ACC112 (cell line): ENCODE measurements at regions not wholly inside any gene's neighbourhood (a gene's known extent, or its start where the extent isn't known, plus 50 kb on each side); places are given as distances from the start of the nearest gene placed in this dataset.

ENCODE experiments used
- H2AFZ ChIP-seq: fragments of 200-600 bp; sonication (generic); one replicate; pipeline ENCODE4 v1.6.0; 2017; ENCODE audit warnings: antibody characterized with exemption, low read length; ENCODE audit not compliant: unreplicated experiment
- H3K27ac ChIP-seq: fragments of 200-600 bp; sonication (generic); 2 replicates; pipeline ENCODE4 v1.5.1; 2014; ENCODE audit warnings: low read depth, mild to moderate bottlenecking, antibody characterized with exemption, low read length, moderate library complexity
- H3K27me3 ChIP-seq: fragments of 200-600 bp; sonication (generic); 2 replicates; pipeline ENCODE4 v1.6.1; 2014; ENCODE audit warnings: mild to moderate bottlenecking, antibody characterized with exemption, low read length, moderate library complexity, mixed read lengths; ENCODE audit not compliant: insufficient read depth
- H3K36me3 ChIP-seq: fragments of 200-600 bp; sonication (generic); 2 replicates; pipeline ENCODE4 v1.6.1; 2016; ENCODE audit warnings: mild to moderate bottlenecking, antibody characterized with exemption, low read length, moderate library complexity, mixed read lengths; ENCODE audit not compliant: insufficient read depth
- H3K4me1 ChIP-seq: fragments of 200-600 bp; sonication (generic); one replicate; pipeline ENCODE4 v1.6.1; 2016; ENCODE audit warnings: low read length, mixed read lengths; ENCODE audit not compliant: insufficient read depth, unreplicated experiment, control insufficient read depth
- H3K4me3 ChIP-seq: fragments of 200-600 bp; sonication (generic); 2 replicates; pipeline ENCODE4 v1.5.1; 2014; ENCODE audit warnings: mild to moderate bottlenecking, low read depth, low read length
- H3K79me2 ChIP-seq: fragments of 200-600 bp; sonication (generic); one replicate; pipeline ENCODE4 v1.6.0; 2016; ENCODE audit warnings: low read length; ENCODE audit not compliant: control insufficient read depth, unreplicated experiment, insufficient read depth

- Histone ChIP-seq H3K27ac (no peak overlapping the region), H3K4me1 (peaks cover 29% of the 10 kb centered on the region), H3K79me2 (no peaks in the 10 kb centered on the region), H3K27me3 (no peaks in the 10 kb centered on the region), H3K36me3 (no peaks in the 10 kb centered on the region), H3K4me3 (no peak overlapping the region), H2AFZ (no peak overlapping the region)
These were observed 215.8 kb upstream of the CITED2 start for GRCh38 chr6:139590206-139590605.

DNA sequence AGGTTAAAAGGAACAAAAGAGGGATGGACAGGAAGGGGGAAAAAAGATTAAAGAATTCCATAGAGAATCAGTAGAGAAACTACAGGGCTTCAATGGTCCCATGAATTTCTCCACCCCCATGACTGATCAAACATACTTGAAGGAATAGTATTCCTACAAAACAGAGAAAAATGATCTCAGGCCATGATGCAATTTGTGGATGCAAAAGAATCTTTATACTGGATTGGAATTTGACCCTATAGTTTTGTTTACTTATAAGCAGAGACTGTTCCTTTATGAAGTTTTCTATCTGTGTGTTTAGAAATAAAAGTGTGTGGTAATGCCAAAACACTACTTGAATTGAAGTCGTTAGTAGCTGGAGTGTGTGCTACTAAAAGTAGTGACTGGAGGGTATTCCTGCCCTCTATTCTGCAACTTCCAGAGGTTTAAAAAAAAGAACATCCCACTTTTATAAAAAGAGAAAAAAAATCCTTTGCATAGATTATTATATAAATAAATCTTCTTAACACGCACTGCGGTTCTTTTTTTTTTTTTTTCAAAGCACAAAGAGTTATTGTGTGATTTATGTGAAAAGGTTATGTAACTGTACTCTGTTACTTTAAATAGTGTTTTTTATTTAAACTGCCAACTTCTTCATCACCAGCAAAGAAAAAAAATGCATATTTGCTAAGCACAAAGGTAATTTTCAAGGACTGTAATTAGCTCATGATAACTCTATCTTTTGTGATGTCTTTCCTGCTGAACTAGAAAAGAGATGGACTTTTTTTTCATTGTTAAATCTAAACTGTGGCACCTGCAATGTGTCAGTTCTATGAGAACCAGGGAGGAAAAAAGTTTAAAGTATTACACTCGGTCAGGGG lies 214.5 kb upstream of the CITED2 start:
- Histone ChIP-seq H2AFZ (peak overlapping the region; percentile 86), H3K4me1 (peaks cover 26% of the 10 kb centered on the region), H3K36me3 (no peaks in the 10 kb centered on the region), H3K27me3 (no peaks in the 10 kb centered on the region), H3K79me2 (no peaks in the 10 kb centered on the region), H3K27ac (peak overlapping the region; percentile 96), H3K4me3 (peak overlapping the region; percentile 46; the same call in 1 of the 2 replicates)

GRCh38 chr6:139588076-139588639 lies 213.7 kb upstream of the CITED2 start:
- Histone ChIP-seq H3K4me3 (peak overlapping the region; percentile 46; the same call in 1 of the 2 replicates), H3K36me3 (no peaks in the 10 kb centered on the region), H2AFZ (peak overlapping the region; percentile 86), H3K27ac (peak overlapping the region; percentile 96), H3K4me1 (peaks cover 30% of the 10 kb centered on the region), H3K79me2 (no peaks in the 10 kb centered on the region), H3K27me3 (no peaks in the 10 kb centered on the region)

GRCh38 chr6:139587469-139587868 lies 213.0 kb upstream of the CITED2 start:
- H2AFZ ChIP-seq = peak overlapping the region; percentile 86

DNA sequence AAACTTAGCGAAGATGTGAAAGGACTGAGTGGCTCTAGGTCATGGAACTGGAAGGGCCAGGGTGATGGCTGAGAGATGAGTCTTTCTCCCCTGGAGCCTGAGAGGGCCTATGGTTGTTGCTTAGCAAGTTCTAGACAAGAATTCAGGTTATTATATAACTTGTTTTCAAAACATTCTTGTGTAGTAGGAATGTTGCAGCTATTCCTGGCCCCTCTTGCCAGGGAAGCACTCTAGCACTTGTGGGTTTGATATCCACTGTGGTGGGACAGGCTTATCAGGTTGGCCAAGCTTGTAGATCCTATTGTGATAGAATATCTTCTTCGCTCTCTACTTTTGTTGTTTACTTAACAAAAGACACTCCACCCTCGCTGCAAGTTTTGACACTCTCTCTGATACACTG lies 211.8 kb upstream of the CITED2 start:
- H3K27ac ChIP-seq = no peak overlapping the region

More at GRCh38 chr6:139587469-139587868, 213.0 kb upstream of the CITED2 start:
- Histone ChIP-seq H3K27me3 (no peaks in the 10 kb centered on the region), H3K4me1 (peaks cover 37% of the 10 kb centered on the region), H3K4me3 (peak overlapping the region; percentile 46; the same call in 1 of the 2 replicates), H3K36me3 (no peaks in the 10 kb centered on the region), H3K27ac (peak overlapping the region; percentile 96), H3K79me2 (no peaks in the 10 kb centered on the region)

GRCh38 chr6:139584599-139584998 lies 210.2 kb upstream of the CITED2 start:
- Histone ChIP-seq H3K4me3 (no peak overlapping the region), H3K79me2 (no peaks in the 10 kb centered on the region), H3K27ac (no peak overlapping the region), H3K27me3 (no peaks in the 10 kb centered on the region), H3K36me3 (no peaks in the 10 kb centered on the region), H3K4me1 (peaks cover 37% of the 10 kb centered on the region), H2AFZ (no peak overlapping the region)

More for the DNA sequence above, 211.8 kb upstream of the CITED2 start:
- Histone ChIP-seq H3K79me2 (no peaks in the 10 kb centered on the region), H2AFZ (no peak overlapping the region), H3K36me3 (no peaks in the 10 kb centered on the region), H3K27me3 (no peaks in the 10 kb centered on the region), H3K4me1 (peaks cover 37% of the 10 kb centered on the region), H3K4me3 (no peak overlapping the region)

DNA sequence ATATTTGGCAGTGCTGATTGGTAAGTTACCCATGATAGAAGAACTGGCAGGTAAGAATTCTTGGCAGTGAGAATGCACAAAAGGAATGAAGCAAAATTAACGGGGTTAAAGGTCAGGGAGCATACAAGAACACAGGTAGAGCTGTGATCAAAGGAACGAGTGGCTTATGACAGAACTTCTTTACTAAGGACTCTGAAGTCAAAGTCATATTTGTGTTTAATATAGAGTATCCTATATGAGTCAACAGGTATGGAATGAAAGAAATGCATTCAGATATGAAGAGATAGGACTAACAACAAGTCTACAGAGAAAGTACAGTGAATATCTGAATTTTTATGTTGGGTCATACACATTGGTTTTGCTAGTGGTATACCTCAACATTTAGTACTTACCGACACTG lies 209.0 kb upstream of the CITED2 start:
- no peak overlapping the region for H2AFZ ChIP-seq
- H3K36me3 ChIP-seq = no peaks in the 10 kb centered on the region
- H3K79me2 ChIP-seq = no peaks in the 10 kb centered on the region
- peaks cover 33% of the 10 kb centered on the region for H3K4me1 ChIP-seq
- H3K27ac ChIP-seq = no peak overlapping the region
- H3K4me3 ChIP-seq = no peak overlapping the region; the same call in 1 of the 2 replicates
- H3K27me3 ChIP-seq = no peaks in the 10 kb centered on the region

GRCh38 chr6:139582956-139583355 lies 208.5 kb upstream of the CITED2 start:
- Histone ChIP-seq H3K4me1 (peaks cover 32% of the 10 kb centered on the region), H2AFZ (no peak overlapping the region), H3K4me3 (no peak overlapping the region; the same call in 1 of the 2 replicates), H3K27ac (no peak overlapping the region), H3K36me3 (no peaks in the 10 kb centered on the region), H3K27me3 (no peaks in the 10 kb centered on the region), H3K79me2 (no peaks in the 10 kb centered on the region)

DNA sequence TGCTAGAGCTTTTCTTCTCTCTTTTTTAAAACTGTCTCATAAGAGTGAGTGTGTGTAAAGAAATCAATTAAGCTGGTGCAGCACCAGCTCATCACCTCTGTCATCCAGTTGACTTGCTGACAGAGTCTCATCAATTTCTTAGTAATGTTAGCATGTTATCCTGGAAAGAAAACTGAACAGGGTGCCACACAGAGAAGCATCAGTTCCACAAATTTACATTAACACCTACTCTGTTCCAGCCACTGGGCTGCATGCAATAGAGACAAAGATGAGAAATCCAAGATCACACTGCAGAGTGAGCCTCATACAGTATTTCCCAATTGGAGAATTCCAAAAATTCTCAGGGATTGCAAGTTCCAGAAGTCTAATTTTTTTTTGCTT lies 207.0 kb upstream of the CITED2 start:
- Histone ChIP-seq H3K79me2 (no peaks in the 10 kb centered on the region), H3K27me3 (no peaks in the 10 kb centered on the region), H3K36me3 (no peaks in the 10 kb centered on the region), H3K27ac (no peak overlapping the region), H3K4me3 (no peak overlapping the region), H3K4me1 (peaks cover 32% of the 10 kb centered on the region), H2AFZ (no peak overlapping the region)

DNA sequence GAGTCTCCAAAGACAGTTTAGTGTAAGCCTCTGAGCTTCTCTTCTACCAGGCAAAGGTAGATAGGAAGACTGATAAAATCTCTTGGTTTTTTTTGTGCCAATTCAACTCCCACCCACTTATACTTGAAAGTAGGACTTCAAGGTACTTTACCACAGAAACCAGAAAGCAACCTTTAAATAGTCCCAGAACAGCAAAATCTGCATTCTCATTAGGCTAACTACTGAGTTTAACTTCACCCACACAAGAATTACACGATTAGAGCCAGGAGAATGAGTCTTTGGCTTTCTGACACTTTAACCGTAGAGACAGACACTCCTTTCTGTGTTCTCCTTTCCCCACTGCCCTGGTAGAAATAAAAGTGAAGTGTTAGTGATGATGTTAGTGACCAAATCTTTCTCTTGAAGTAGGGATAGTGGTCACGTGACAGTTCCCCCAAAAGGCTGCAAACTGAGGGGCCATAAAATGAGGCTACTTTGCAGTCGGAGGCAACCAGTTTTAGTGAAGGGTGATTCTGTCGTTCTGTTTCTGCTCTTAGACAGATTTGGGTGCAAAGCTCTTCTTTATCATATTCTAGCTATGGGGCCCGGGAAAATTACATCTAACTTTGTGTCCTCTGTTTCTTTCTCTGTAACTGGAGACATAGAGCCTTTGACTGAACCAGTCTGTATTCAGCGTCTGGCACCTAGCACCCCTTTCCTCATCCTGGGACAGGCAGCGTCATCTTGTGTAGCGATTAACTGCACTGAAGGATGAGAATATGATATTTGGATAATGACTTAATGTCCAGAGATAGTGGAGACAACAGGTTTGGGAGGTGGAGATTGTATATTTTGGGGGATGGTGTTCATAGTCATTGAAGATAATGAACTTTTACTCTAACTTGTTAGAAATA lies 206.4 kb upstream of the CITED2 start:
- H2AFZ ChIP-seq = no peak overlapping the region
- H3K4me3 ChIP-seq = no peak overlapping the region

More for the DNA sequence above, 206.4 kb upstream of the CITED2 start:
- H3K4me1 ChIP-seq = peaks cover 32% of the 10 kb centered on the region
- no peaks in the 10 kb centered on the region for H3K79me2 ChIP-seq
- no peaks in the 10 kb centered on the region for H3K36me3 ChIP-seq
- H3K27ac ChIP-seq = no peak overlapping the region
- no peaks in the 10 kb centered on the region for H3K27me3 ChIP-seq
